ENCODE measurements at regions not wholly inside any gene's neighbourhood (a gene's known extent, or its start where the extent isn't known, plus 50 kb on each side); places are given as distances from the start of the nearest gene placed in this dataset.

DNA sequence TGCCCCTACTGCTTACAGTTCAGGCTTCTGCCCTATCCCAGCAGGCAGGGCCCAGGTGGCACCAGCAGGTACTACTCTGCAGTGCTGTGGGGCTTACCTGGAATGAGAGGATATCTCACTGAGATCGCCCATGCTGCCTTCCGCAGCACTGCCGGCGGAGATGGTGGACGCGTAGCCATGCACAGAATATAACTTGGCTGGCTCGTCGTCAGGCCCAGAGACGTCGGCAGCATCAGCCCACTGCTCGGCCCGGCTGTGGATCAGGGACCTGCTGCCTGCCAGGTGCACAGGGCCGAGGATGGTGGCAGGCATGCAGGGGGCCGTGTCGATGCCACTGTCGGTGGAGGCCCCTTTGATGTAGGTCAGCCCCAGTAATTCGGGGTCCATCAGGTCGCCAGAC is 190.9 kb downstream of the SIPA1L2 start:
- TF ChIP-seq POLR2A (IDR thresholded peaks at IDR 0.05): no peak
- TF ChIP-seq, protein P1, sequence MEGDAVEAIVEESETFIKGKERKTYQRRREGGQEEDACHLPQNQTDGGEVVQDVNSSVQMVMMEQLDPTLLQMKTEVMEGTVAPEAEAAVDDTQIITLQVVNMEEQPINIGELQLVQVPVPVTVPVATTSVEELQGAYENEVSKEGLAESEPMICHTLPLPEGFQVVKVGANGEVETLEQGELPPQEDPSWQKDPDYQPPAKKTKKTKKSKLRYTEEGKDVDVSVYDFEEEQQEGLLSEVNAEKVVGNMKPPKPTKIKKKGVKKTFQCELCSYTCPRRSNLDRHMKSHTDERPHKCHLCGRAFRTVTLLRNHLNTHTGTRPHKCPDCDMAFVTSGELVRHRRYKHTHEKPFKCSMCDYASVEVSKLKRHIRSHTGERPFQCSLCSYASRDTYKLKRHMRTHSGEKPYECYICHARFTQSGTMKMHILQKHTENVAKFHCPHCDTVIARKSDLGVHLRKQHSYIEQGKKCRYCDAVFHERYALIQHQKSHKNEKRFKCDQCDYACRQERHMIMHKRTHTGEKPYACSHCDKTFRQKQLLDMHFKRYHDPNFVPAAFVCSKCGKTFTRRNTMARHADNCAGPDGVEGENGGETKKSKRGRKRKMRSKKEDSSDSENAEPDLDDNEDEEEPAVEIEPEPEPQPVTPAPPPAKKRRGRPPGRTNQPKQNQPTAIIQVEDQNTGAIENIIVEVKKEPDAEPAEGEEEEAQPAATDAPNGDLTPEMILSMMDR (IDR thresholded peaks at IDR 0.05): no peak
